Endothelial cell of umbilical vein (primary cell): ENCODE measurements at regions not wholly inside any gene's neighbourhood (a gene's known extent, or its start where the extent isn't known, plus 50 kb on each side); places are given as distances from the start of the nearest gene placed in this dataset.

Experiments used
- BruUV-seq: library from RNA; stranded (reverse); fragments of 400-500 nt; replicated peaks from 2 replicates; lab custom pipeline; 2021; lab: Mats Ljungman, UMichigan
- CTCF ChIA-PET: fragments of 300-600, 350-600 bp; sonication (Branson Sonifier 250); formaldehyde crosslinking; loops from one replicate; lab custom pipeline; 2021; ENCODE audit warnings: antibody characterized with exemption, inconsistent platforms; lab: Charles Lee
- POLR2A ChIA-PET: fragments of 300-600, 350-600 bp; sonication (Branson Sonifier 250); formaldehyde crosslinking; loops from one replicate; lab custom pipeline; 2021; ENCODE audit warnings: antibody characterized with exemption, inconsistent platforms; lab: Charles Lee
- DNase-seq: peaks from one replicate; pipeline ENCODE4 v3.0.0-alpha.2; 2011; ENCODE audit warnings: low read depth, low spot score
- FAIRE-seq: peaks from 2 replicates; lab custom pipeline; 2011; peaks lifted over from hg19 to GRCh38; lab: Jason Lieb, UNC
- H2AFZ ChIP-seq: 2 replicates; pipeline ENCODE4 v1.6.0; 2012; ENCODE audit warnings: low read depth, low read length, control low read depth, inconsistent platforms
- H3K27ac ChIP-seq: 2 replicates; pipeline ENCODE4 v1.5.1; 2011; ENCODE audit warnings: low read depth, mild to moderate bottlenecking, control low read depth, low read length, moderate library complexity; ENCODE audit not compliant: insufficient read depth
- H3K27me3 ChIP-seq, 2 experiments: 2 replicates each; pipeline versions ENCODE4 v1.6.0 to v1.6.1; 2011; ENCODE audit warnings: low read length in 2 of 2, mixed read lengths in 1 of 2; ENCODE audit not compliant: control insufficient read depth in 2 of 2, insufficient read depth in 2 of 2
- H3K36me3 ChIP-seq, 2 experiments: 2 replicates in 1 of 2; 3 replicates in 1 of 2; pipeline ENCODE4 v1.5.1; 2011; ENCODE audit warnings: low read length in 2 of 2, mild to moderate bottlenecking in 1 of 2, moderate library complexity in 1 of 2; ENCODE audit not compliant: control insufficient read depth in 2 of 2, insufficient read depth in 2 of 2; ENCODE audit errors: extremely low read depth in 1 of 2
- H3K4me1 ChIP-seq: 3 replicates; pipeline ENCODE4 v1.5.1; 2011; ENCODE audit warnings: mild to moderate bottlenecking, low read length; ENCODE audit not compliant: control insufficient read depth, insufficient read depth; ENCODE audit errors: extremely low read depth
- H3K4me2 ChIP-seq: 2 replicates; pipeline ENCODE4 v1.6.1; 2011; ENCODE audit warnings: low read length, control low read depth, mixed read lengths; ENCODE audit not compliant: insufficient read depth
- H3K4me3 ChIP-seq, 3 experiments: fragments of 200-600 bp in 1 of 3; sonication (generic), shearing (Covaris generic) in 1 of 3; replicated peaks in 1 of 3; 2 replicates each; pipeline ENCODE4 v1.5.1; 2011 to 2016; ENCODE audit warnings: control low read depth in 3 of 3, low read length in 3 of 3, mild to moderate bottlenecking in 2 of 3, inconsistent platforms in 1 of 3, low read depth in 1 of 3, moderate library complexity in 1 of 3; ENCODE audit not compliant: insufficient read depth in 1 of 3
- H3K79me2 ChIP-seq: 2 replicates; pipeline ENCODE4 v1.6.0; 2012; ENCODE audit warnings: low read length, inconsistent platforms; ENCODE audit not compliant: control insufficient read depth, insufficient read depth
- H3K9ac ChIP-seq: replicated peaks from 2 replicates; pipeline ENCODE3; 2011; ENCODE audit warnings: low read length, control low read depth; ENCODE audit not compliant: insufficient read depth; ENCODE audit errors: extremely low read depth
- H3K9me1 ChIP-seq: replicated peaks from 3 replicates; pipeline ENCODE4 v1.6.0; 2011; ENCODE audit warnings: mild to moderate bottlenecking, low read length; ENCODE audit not compliant: control insufficient read depth, insufficient read depth; ENCODE audit errors: extremely low read depth
- H3K9me3 ChIP-seq: replicated peaks from 2 replicates; pipeline ENCODE4 v1.5.1; 2012; ENCODE audit warnings: low read length, inconsistent platforms; ENCODE audit not compliant: control insufficient read depth, insufficient read depth
- H4K20me1 ChIP-seq: replicated peaks from 2 replicates; pipeline ENCODE3; 2011; ENCODE audit warnings: mild to moderate bottlenecking, low read length; ENCODE audit not compliant: control insufficient read depth, insufficient read depth; ENCODE audit errors: extremely low read depth
- EZH2 ChIP-seq: IDR thresholded peaks from 2 replicates; pipeline ENCODE4 v1.6.1; 2012; ENCODE audit warnings: borderline replicate concordance, low read depth, mild to moderate bottlenecking, moderate library complexity, low read length, inconsistent platforms; ENCODE audit not compliant: severe bottlenecking
- FOS ChIP-seq: IDR thresholded peaks from 2 replicates; pipeline ENCODE4 v1.6.1; 2011; ENCODE audit warnings: mild to moderate bottlenecking, low read length, moderate library complexity, borderline replicate concordance; ENCODE audit not compliant: insufficient read depth
- GATA2 ChIP-seq: IDR thresholded peaks from 2 replicates; pipeline ENCODE4 v1.7.0; 2011; ENCODE audit warnings: low read depth, mild to moderate bottlenecking, moderate library complexity, mixed read lengths, low read length; ENCODE audit not compliant: insufficient read length, insufficient read depth
- JUN ChIP-seq: IDR thresholded peaks from 2 replicates; pipeline ENCODE4 v1.6.1; 2011; ENCODE audit warnings: borderline replicate concordance, low read depth; ENCODE audit not compliant: insufficient read length, insufficient read depth
- POLR2AphosphoS5 ChIP-seq: IDR thresholded peaks from 2 replicates; pipeline ENCODE4 v1.6.1; 2012; ENCODE audit warnings: low read depth, mild to moderate bottlenecking, control low read depth, low read length, moderate library complexity; ENCODE audit not compliant: insufficient read depth
- dilution Hi-C: fragments of 300-500 bp; cut with MboI; formaldehyde crosslinking; loops from one replicate; pipeline ENCODE4 v1.15.0; 2019; ENCODE audit warnings: low sequenced_read_pairs; ENCODE audit not compliant: extremely low pct_ligation_motif_present
- intact Hi-C: fragments of 100-400 bp; cut with micrococcal nuclease; formaldehyde crosslinking; loops from one replicate; pipeline ENCODE4 v1.10.0; 2022

- dilution Hi-C loops (no loop called here), intact Hi-C loops (no loop called here)
- peak; percentile 37 for DNase-seq
- Histone ChIP-seq H3K27ac (no peak overlapping the region), H4K20me1 (no peaks in the 10 kb centered on the region), H3K4me2 (no peak overlapping the region), H3K36me3 (no peaks in the 10 kb centered on the region), H3K4me1 (no peaks in the 10 kb centered on the region), H3K79me2 (no peaks in the 10 kb centered on the region), H3K9me1 (no peaks in the 10 kb centered on the region), H3K9ac (no peak overlapping the region), H3K27me3 (no peaks in the 10 kb centered on the region), H3K9me3 (no peaks in the 10 kb centered on the region), H3K4me3 (no peak overlapping the region), H2AFZ (no peak overlapping the region)
- FAIRE-seq = peak; percentile 57
- no peak for TF ChIP-seq GATA2
- no peak for TF ChIP-seq FOS
- no peak for TF ChIP-seq JUN
- TF ChIP-seq EZH2 = no peak
- no peak for TF ChIP-seq POLR2AphosphoS5
- BruUV-seq = no TSS peak
- CTCF ChIA-PET = no interaction called here
- POLR2A ChIA-PET = no interaction called here
Observed at GRCh38 chrX:149272690-149273463, 232.2 kb downstream of the IDS start.
